Lower lobe of right lung (tissue), 2 donors: ENCODE measurements at regions not wholly inside any gene's neighbourhood (a gene's known extent, or its start where the extent isn't known, plus 50 kb on each side); places are given as distances from the start of the nearest gene placed in this dataset.

Experiments
- ATAC-seq, 2 donors: fragments of 200-7000 bp; cut with Tn5 transposase; one replicate each; pipeline ENCODE4 v1.9.1; 2020 to 2022; ENCODE audit warnings: mild to moderate bottlenecking in 2 of 2, moderate library complexity in 2 of 2
- DNase-seq: peaks from one replicate; pipeline ENCODE4 v3.0.0-alpha.2; 2020
- H3K27ac ChIP-seq: fragments of 200-600 bp; one replicate; pipeline ENCODE4 v1.8.0; 2022
- H3K27me3 ChIP-seq: fragments of 200-600 bp; one replicate; pipeline ENCODE4 v1.8.0; 2022; ENCODE audit warnings: low read depth
- H3K36me3 ChIP-seq: fragments of 200-600 bp; one replicate; pipeline ENCODE4 v1.8.0; 2022; ENCODE audit warnings: mild to moderate bottlenecking
- H3K4me1 ChIP-seq: fragments of 200-600 bp; one replicate; pipeline ENCODE4 v1.8.0; 2022
- H3K4me3 ChIP-seq: fragments of 200-600 bp; one replicate; pipeline ENCODE4 v1.8.0; 2022; ENCODE audit warnings: mild to moderate bottlenecking
- H3K9me3 ChIP-seq: fragments of 200-600 bp; one replicate; pipeline ENCODE4 v1.8.0; 2022
- CTCF ChIP-seq: fragments of 200-600 bp; IDR thresholded peaks from one replicate; pipeline ENCODE4 v1.8.0; 2022; ENCODE audit warnings: antibody characterized with exemption, mild to moderate bottlenecking
- intact Hi-C: fragments of 100-400 bp; cut with DNase I; formaldehyde crosslinking; loops from one replicate; pipeline ENCODE4 v1.11.0; 2022
- donor health status: DM: no; HTN: yes; CAD: no; lungs with severe emphysema.

- Histone ChIP-seq H3K4me1 (no peaks in the 10 kb centered on the region), H3K27me3 (no peaks in the 10 kb centered on the region), H3K4me3 (no peak overlapping the region), H3K36me3 (no peaks in the 10 kb centered on the region), H3K27ac (no peak overlapping the region), H3K9me3 (no peaks in the 10 kb centered on the region)
- DNase-seq (no peak), ATAC-seq (no peak)
- TF ChIP-seq CTCF: no peak
- intact Hi-C loops: no loop called here
Observed at GRCh38 chr10:109259293-109259692, 664.0 kb downstream of the XPNPEP1 start.

GRCh38 chr10:109253306-109253705, 670.0 kb downstream of the XPNPEP1 start:
- H3K27me3 ChIP-seq: no peaks in the 10 kb centered on the region
- no peaks in the 10 kb centered on the region for H3K4me1 ChIP-seq
- no peak for TF ChIP-seq CTCF
- intact Hi-C loops: no loop called here
- H3K36me3 ChIP-seq: no peaks in the 10 kb centered on the region
- H3K27ac ChIP-seq: no peak overlapping the region
- H3K9me3 ChIP-seq: no peaks in the 10 kb centered on the region
- no peak for ATAC-seq
- no peak for DNase-seq
- H3K4me3 ChIP-seq: no peak overlapping the region

- no peak for ATAC-seq
- no peak for TF ChIP-seq CTCF
- intact Hi-C loops: no loop called here
- no peaks in the 10 kb centered on the region for H3K4me1 ChIP-seq
- H3K9me3 ChIP-seq: no peaks in the 10 kb centered on the region
- H3K27me3 ChIP-seq: no peaks in the 10 kb centered on the region
- H3K27ac ChIP-seq: no peak overlapping the region
- H3K4me3 ChIP-seq: no peak overlapping the region
- H3K36me3 ChIP-seq: no peaks in the 10 kb centered on the region
- no peak for DNase-seq
Observed at GRCh38 chr10:109250152-109250551, 673.2 kb downstream of the XPNPEP1 start.

GRCh38 chr10:109247814-109248213, 675.5 kb downstream of the XPNPEP1 start:
- no peak for DNase-seq

GRCh38 chr10:109245821-109246220, 677.5 kb downstream of the XPNPEP1 start:
- intact Hi-C loops: no loop called here
- no peaks in the 10 kb centered on the region for H3K4me1 ChIP-seq
- H3K4me3 ChIP-seq: no peak overlapping the region
- ATAC-seq: no peak
- DNase-seq: no peak
- no peaks in the 10 kb centered on the region for H3K27me3 ChIP-seq
- no peak for TF ChIP-seq CTCF
- no peak overlapping the region for H3K27ac ChIP-seq
- no peaks in the 10 kb centered on the region for H3K9me3 ChIP-seq
- no peaks in the 10 kb centered on the region for H3K36me3 ChIP-seq

More at GRCh38 chr10:109247814-109248213, 675.5 kb downstream of the XPNPEP1 start:
- H3K4me1 ChIP-seq: no peaks in the 10 kb centered on the region
- no peak overlapping the region for H3K27ac ChIP-seq
- TF ChIP-seq CTCF: no peak
- no peak for ATAC-seq
- no peaks in the 10 kb centered on the region for H3K36me3 ChIP-seq
- intact Hi-C loops: no loop called here
- H3K9me3 ChIP-seq: no peaks in the 10 kb centered on the region
- H3K27me3 ChIP-seq: no peaks in the 10 kb centered on the region
- no peak overlapping the region for H3K4me3 ChIP-seq

- ATAC-seq (no peak), DNase-seq (no peak)
- no peak overlapping the region for H3K4me3 ChIP-seq
- H3K9me3 ChIP-seq: no peaks in the 10 kb centered on the region
- H3K36me3 ChIP-seq: no peaks in the 10 kb centered on the region
- no peak overlapping the region for H3K27ac ChIP-seq
- no peaks in the 10 kb centered on the region for H3K4me1 ChIP-seq
- H3K27me3 ChIP-seq: no peaks in the 10 kb centered on the region
- intact Hi-C loops: no loop called here
- TF ChIP-seq CTCF: no peak
Observed at GRCh38 chr10:109239371-109239770, 683.9 kb downstream of the XPNPEP1 start.
